MM.1S (cell line): ENCODE measurements at regions not wholly inside any gene's neighbourhood (a gene's known extent, or its start where the extent isn't known, plus 50 kb on each side); places are given as distances from the start of the nearest gene placed in this dataset.

Experiments used
- CTCF ChIP-seq: fragments of 300-600 bp; sonication (generic); IDR thresholded peaks from 2 replicates; pipeline ENCODE4 v1.5.1; 2016; ENCODE audit warnings: antibody characterized with exemption, low read length, mixed read lengths
- EZH2 ChIP-seq: fragments of 300-600 bp; sonication (generic); optimal IDR thresholded peaks from 2 replicates; pipeline ENCODE3; 2017; ENCODE audit warnings: low read depth, mild to moderate bottlenecking, antibody characterized with exemption, low read length, mixed read lengths

DNA sequence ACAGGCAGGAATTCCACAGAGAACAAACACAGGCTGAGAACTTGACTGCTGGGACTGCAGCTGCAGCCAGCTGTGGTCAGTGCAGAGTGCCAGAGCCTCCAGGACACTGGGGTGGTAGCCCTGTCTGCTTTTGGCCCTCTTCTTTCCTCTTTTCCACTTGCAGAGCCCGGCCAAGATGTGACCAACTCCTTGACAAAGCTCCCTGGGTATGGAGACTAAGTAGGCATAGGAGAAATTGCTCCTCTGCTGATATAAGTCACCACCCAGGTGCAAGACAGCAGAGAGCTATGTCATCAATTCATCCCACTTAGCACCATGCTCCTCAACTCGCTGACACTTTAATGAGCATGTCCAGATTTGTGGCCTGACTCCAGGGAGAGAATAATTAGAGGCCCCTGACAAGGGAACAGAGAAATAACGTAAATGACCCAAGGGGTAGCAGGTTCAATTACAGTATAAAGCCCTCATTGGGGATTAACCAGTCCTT, 369.4 kb upstream of the B3GAT1 start:
- TF ChIP-seq CTCF: no peak
- no peak for TF ChIP-seq EZH2
